Glutamatergic neuron (in vitro differentiated cells): ENCODE measurements at regions not wholly inside any gene's neighbourhood (a gene's known extent, or its start where the extent isn't known, plus 50 kb on each side); places are given as distances from the start of the nearest gene placed in this dataset.
A peak's percentile ranks its signal among the peaks of the same experiment; 100 is the strongest.

Experiments
- DNase-seq: peaks from one replicate; pipeline ENCODE4 v3.0.0; 2022
- H3K27ac Mint-ChIP-seq: one replicate; pipeline ENCODE4 v1.8.0; 2020; ENCODE audit warnings: mild to moderate bottlenecking, mixed read lengths, inconsistent platforms; ENCODE audit not compliant: unreplicated experiment
- H3K27me3 Mint-ChIP-seq: one replicate; pipeline ENCODE4 v1.8.0; 2020; ENCODE audit warnings: mild to moderate bottlenecking, moderate library complexity, mixed read lengths, inconsistent platforms; ENCODE audit not compliant: unreplicated experiment
- H3K36me3 Mint-ChIP-seq: one replicate; pipeline ENCODE4 v1.8.0; 2020; ENCODE audit warnings: mild to moderate bottlenecking, mixed read lengths, inconsistent platforms; ENCODE audit not compliant: unreplicated experiment
- H3K4me1 Mint-ChIP-seq: one replicate; pipeline ENCODE4 v1.8.0; 2020; ENCODE audit warnings: mild to moderate bottlenecking, low read depth, mixed read lengths, inconsistent platforms; ENCODE audit not compliant: unreplicated experiment
- H3K4me3 Mint-ChIP-seq: one replicate; pipeline ENCODE4 v1.8.0; 2020; ENCODE audit warnings: mild to moderate bottlenecking, mixed read lengths, inconsistent platforms; ENCODE audit not compliant: unreplicated experiment
- H3K9me3 Mint-ChIP-seq: one replicate; pipeline ENCODE4 v1.8.0; 2020; ENCODE audit warnings: mild to moderate bottlenecking, moderate library complexity, mixed read lengths, inconsistent platforms; ENCODE audit not compliant: unreplicated experiment
- CTCF ChIP-seq: fragments of 200-600 bp; sonication (generic); IDR thresholded peaks from one replicate; pipeline ENCODE4 v1.5.0; 2021; ENCODE audit not compliant: partially characterized antibody, unreplicated experiment

GRCh38 chr3:107942244-107942643, 148.6 kb downstream of the CD47 start:
- Mint-ChIP-seq H3K4me3 (no peak overlapping the region), H3K27ac (no peak overlapping the region), H3K36me3 (peaks cover 5% of the 10 kb centered on the region), H3K4me1 (peaks cover 12% of the 10 kb centered on the region), H3K27me3 (peaks cover 2% of the 10 kb centered on the region), H3K9me3 (no peaks in the 10 kb centered on the region)
- TF ChIP-seq CTCF: no peak
- no peak for DNase-seq

DNA sequence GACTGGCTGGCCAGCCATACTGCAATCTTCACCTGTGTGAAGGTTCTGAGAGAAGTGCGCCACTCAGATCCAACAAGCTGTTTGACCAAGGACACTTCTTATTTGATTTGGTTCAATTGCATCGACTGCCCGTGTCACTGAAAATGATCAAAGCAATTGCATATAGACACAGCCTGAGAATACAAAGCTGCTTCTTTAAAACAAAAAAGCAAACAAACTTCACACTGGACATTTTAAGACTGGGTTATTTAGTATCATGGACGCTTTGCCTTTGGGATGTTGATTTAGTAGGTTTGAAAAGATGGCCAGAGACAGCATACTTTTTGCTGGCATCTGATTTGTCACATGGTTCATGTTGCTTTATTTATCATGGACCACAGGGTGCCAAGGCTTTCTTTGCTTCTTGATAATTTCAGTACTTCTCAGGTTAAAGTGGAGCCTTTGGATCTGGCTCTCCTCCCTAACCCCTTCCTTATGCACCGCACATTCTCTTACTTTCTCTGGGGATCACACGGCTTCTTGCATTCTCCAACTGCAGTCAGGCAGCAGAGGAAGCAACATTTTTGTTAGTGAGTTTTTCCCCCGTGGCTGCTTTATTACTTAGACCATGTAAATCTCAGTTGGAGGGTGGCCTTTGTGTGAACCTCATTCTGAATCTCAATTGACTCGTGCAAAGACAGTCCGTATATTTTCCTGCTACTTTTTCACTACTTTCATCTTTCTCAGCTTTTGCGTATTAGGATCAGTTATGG, 151.0 kb downstream of the CD47 start:
- peaks cover 2% of the 10 kb centered on the region for H3K27me3 Mint-ChIP-seq
- no peak for DNase-seq
- no peak for TF ChIP-seq CTCF
- H3K36me3 Mint-ChIP-seq: peaks cover 5% of the 10 kb centered on the region
- no peak overlapping the region for H3K27ac Mint-ChIP-seq
- peaks cover 10% of the 10 kb centered on the region for H3K4me1 Mint-ChIP-seq
- H3K4me3 Mint-ChIP-seq: no peak overlapping the region
- H3K9me3 Mint-ChIP-seq: no peaks in the 10 kb centered on the region

DNA sequence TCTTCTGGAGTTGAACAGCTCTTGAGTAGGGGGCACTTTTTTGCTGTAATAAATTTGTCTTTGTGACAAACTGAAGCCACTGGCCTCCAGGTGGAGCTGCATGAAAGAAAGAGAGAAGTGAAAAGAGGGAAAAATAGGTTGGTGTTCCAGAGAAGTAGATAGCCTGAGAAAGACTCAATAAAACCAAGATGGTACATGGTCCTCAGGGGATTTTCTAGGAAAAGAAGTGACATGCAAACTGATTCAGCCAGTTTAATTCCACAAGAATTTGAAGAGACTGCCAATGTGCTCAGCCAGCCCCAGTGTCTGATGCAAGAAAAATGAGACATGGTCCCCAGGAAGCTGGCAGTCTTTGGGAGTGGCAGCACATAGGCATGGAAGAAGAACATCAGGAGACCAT, 152.7 kb downstream of the CD47 start:
- peaks cover 10% of the 10 kb centered on the region for H3K4me1 Mint-ChIP-seq
- DNase-seq: peak; percentile 31
- TF ChIP-seq CTCF: no peak
- H3K4me3 Mint-ChIP-seq: no peak overlapping the region
- H3K36me3 Mint-ChIP-seq: peaks cover 5% of the 10 kb centered on the region
- H3K9me3 Mint-ChIP-seq: no peaks in the 10 kb centered on the region
- H3K27me3 Mint-ChIP-seq: peaks cover 2% of the 10 kb centered on the region
- H3K27ac Mint-ChIP-seq: no peak overlapping the region

GRCh38 chr3:107934808-107935207, 156.0 kb downstream of the CD47 start:
- Mint-ChIP-seq H3K27ac (no peak overlapping the region), H3K9me3 (no peaks in the 10 kb centered on the region), H3K27me3 (peaks cover 2% of the 10 kb centered on the region), H3K4me1 (peaks cover 7% of the 10 kb centered on the region), H3K36me3 (peaks cover 5% of the 10 kb centered on the region), H3K4me3 (no peak overlapping the region)
- no peak for TF ChIP-seq CTCF
- no peak for DNase-seq

DNA sequence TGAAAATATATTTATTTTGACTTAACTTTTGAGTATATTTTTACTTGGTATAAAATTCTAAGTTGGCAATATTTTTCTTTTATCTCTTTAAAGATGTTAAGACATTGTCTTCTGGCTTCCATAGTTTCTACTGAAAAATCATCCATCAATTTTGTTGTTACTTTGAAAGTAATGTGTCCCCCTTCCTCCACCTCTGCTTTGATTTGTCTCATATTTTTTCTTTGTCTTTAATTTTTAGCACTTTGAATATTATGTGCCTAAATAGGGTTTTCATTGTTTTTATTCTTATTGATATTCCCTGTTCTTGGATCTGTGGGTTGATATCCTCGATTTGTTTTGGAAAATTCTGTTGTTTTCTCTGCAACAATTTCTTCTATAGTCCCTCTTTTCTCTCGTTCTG, 157.4 kb downstream of the CD47 start:
- Mint-ChIP-seq H3K27me3 (peaks cover 2% of the 10 kb centered on the region), H3K27ac (no peak overlapping the region), H3K9me3 (no peaks in the 10 kb centered on the region), H3K4me1 (peaks cover 4% of the 10 kb centered on the region), H3K4me3 (no peak overlapping the region), H3K36me3 (peaks cover 5% of the 10 kb centered on the region)
- DNase-seq: no peak
- TF ChIP-seq CTCF: no peak
